LHCN-M2 (cell line): ENCODE measurements at regions not wholly inside any gene's neighbourhood (a gene's known extent, or its start where the extent isn't known, plus 50 kb on each side); places are given as distances from the start of the nearest gene placed in this dataset.
"Not testable (repeated sequence)": the region's sequence is repeated elsewhere in the genome, so short reads cannot be mapped to it uniquely, and the experiment has no call there.

Experiments
- DNase-seq: peaks from one replicate; pipeline ENCODE4 v3.0.0-alpha.2; 2012; ENCODE audit warnings: low read depth

DNA sequence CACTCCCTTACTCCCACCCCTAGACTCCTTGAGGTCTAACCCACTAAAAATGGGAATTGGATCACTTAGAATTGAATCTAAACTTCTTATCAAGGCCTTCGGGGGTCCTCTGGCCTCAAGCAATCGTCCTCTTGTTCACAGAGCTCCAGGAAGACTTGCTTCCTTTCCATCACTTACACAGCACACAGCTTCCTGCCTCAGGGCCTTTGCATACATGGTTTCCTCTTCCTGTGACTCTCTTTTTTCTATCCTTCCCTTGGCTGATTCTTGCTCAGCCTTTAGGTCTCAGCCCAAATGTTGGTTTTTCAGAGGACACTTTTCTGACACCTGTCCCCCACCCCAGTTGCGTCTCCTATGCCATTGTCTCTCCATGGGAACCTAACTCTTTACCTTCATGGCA, 50.0 kb upstream of the ALDH1B1 start:
- no peak for DNase-seq

DNA sequence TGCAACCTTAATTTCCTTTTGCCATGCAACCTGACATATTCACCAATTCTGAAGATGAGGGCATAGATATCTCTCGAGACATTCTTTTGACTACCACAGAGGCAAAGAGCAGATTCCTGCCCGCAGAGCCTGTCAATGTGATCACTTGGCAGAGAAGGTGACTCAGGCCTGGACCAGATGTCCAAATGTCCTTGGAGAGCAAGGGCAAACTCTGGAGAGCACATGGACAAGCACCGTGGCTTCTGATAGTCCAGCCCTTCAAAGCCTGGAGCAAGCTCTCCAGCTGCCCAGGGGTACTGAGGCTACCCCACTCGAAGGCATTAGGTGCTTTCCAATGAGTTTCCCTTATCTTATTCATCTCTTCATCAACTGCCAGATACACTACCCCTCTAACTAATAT, 50.4 kb upstream of the ALDH1B1 start:
- peak; percentile 12 for DNase-seq

DNA sequence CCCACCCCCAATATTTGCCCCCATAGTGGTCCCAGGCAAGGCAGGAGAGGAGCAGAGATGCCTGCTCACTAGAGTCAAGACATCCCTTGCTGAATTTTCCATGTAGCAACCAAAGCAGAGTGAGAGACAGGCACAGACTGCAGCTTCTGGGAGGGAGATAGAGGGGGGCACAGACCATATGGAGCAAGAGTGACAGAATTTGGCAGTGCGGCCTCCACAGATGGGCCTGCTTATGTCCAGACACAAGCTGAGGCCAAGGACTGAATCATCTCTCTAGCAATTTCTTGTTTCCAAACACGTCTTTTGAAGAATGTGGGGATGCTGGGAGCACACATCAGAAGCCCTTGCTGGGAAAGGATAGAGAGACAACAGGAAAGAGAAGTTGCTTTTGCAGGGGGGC, 53.0 kb upstream of the ALDH1B1 start:
- peak; percentile 26 for DNase-seq

DNA sequence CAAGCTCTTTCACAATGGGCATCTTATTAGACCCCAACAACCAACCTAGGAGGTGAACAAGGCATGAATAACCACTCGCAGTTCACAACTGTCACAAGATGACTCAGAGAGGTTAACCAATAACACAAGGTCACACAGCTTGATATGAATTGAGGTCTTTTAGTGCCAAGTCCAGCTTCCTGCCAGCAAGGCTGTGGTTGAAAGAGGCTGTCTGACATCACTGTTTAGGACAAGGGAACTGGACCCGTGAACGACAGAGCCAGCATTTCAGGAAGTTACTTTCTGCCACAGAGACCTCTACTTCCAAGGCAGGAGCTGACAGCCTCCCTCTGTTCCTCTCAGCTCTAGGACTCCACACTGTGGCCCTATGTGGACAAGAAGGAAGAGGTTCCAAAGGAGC, 53.4 kb upstream of the ALDH1B1 start:
- DNase-seq: peak; percentile 83

DNA sequence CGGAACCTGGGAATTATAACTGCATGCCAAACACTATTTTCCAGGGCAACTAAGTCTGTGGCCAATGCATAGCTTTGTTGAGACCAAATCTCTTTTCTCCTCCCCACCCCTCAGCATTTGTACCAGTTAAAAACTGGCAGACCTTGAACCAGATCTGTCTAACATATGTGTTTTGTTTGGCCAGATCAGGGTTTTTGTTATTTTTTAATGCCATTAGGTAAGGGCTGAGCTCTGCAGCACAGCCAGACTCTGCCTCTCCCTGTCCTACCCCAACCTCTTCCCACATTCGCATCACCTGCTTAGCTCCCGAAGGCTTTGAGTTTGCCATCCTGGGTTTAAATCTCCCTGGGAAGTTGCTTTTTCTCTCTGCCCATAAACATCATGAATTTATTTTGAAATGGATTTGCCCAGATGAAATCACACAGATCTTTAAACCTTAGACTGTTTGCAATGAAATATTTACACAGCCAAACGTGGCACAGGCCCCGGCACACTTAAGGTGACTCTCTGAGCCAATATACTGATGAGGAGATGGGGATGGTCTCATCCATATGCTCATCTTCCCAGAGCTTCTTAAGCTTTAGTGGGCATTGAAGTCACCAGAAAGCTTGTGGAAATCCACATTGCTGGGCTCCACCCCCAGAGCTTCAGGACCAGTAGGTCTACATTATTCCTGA, 54.0 kb upstream of the ALDH1B1 start:
- no peak for DNase-seq

DNA sequence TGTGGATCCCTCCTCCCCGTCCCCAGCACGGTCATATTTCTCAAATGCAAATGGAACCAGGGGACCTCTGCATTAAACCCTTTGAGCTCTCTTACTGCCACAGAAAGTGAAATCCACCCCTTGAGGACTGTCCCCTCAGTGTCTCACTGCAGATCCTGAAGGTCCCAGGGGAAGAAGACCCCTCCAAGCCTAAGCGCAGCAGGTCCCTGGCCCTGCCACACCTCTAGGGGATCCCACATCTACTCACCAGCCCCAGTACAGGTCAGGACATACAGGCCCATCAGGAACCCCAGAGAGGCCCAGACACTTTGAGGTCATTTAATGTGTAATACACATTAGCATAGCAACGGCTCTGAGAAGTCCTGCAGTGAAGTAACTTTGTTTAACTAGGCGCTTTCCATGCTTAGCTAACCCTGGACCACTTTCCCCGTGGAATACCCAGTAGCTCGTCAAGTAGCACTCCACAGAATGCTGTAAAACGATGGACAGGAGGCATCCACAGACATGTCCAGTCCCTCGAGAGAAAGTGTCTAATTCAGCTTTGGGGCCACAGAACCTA, 54.7 kb upstream of the ALDH1B1 start:
- DNase-seq: no peak

DNA sequence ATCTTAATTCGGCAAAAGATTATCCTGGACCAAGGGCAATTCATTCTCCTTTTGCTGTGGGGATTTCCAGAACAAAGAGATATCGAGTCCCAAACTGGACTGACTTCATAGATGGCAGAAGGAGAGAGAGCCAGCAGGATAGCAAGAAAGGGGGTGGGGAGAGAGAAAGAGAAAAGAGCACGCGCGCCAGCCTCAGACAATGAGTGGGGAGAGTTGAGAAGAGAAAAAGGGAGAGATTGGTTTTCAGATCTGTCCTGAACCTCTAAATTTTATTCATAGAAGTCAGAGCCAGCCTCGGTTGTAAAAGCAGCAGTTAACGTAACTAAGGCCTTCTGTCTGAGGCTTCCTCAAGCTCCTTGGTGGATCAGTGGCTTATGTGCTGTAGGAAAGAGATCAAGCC, 55.3 kb upstream of the ALDH1B1 start:
- no peak for DNase-seq

DNA sequence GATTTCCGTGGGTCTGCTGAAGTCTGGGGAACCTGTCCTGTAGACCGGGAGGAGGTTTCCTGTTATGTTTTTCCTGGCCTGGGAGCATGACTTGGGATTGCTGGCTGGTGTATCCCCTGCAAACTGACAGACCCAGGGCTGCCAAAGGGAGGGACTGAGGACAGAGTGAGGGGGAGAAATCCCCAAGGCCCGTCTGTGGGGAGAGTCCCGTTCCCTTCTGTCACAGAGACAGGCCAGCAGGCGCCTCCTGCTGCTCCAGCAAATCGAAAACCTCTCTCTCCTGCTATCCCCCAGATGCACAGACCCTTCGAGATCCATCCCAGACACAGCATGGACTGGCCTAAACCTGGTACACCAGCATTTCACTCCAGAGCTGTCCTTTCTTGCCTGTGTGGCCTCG, 56.2 kb upstream of the ALDH1B1 start:
- no peak for DNase-seq

DNA sequence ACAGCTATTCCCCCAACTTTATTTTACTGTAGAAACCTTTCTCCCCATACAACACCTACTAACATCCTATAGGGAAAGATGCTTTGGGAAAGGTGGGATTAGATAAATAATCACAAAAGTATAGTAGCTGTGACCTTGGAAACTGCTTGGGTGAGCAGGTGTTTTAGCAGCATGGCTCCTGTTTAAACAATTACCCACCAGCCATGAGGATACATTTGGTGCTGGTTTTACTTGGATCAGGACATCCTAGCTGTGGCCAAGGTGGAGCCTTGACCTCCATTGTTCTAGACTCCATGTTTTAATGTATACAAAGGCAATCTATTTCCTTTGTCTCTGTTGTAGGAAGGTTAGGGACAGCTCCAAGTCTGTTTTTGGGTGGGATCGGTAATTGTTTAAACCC, 56.8 kb upstream of the ALDH1B1 start:
- DNase-seq: no peak

DNA sequence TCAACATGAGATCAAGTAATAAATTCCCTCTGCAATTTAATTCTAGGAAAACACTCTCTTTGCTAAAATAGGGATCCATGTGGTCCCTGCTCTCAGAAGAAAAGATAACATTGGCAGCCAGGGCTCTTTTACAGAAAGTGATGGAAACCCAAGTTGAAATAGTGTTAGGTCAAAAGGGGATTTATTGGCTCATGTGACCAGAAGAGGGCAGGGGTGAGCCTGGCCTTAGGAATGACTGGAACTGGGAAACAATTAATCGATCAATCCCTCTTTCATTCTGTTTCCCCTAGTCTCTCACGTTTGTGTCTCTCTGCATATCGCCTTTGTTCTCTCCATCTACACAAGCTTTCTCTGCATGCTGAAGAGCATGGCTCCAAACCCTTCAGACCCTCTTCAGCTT, 58.3 kb upstream of the ALDH1B1 start:
- DNase-seq: no peak

DNA sequence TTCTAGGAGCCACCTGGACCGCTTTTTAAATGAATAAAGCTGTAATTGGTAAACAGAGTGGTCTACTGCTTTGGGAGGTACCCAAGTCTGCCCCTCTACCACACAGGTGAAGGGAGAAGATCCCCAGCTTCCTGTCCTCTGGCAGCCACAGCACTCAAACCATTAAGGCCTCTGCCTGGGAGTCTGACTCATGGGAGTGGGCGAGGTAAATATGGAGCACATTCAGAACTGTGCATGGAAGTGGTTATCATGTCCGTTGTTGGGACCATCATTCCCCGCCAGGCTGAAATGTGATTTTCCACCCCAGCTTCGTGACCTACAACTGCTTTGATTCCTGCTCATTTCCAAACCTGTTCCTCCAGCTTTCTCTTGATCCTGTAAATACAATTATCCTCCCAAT, 59.5 kb upstream of the ALDH1B1 start:
- no peak for DNase-seq

DNA sequence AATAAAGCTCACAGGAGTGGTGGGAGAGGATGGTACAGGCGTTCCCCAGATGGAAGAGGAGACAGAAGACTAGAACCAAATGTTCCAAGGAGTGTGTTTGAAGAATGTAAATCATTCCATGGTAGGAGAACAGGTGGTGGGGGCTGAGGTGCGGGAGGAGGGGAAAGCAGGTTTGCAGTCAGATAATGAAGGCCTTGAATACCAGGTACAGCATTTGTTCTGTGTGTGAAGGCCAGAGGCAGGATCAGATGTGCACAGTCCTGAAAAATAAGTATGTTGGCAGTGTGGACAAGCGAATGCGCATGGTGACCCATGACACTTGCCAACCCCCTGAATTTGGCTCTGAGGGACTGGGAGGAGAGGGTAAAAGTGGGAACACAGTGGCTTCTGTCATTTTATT, 59.9 kb upstream of the ALDH1B1 start:
- DNase-seq: no peak

DNA sequence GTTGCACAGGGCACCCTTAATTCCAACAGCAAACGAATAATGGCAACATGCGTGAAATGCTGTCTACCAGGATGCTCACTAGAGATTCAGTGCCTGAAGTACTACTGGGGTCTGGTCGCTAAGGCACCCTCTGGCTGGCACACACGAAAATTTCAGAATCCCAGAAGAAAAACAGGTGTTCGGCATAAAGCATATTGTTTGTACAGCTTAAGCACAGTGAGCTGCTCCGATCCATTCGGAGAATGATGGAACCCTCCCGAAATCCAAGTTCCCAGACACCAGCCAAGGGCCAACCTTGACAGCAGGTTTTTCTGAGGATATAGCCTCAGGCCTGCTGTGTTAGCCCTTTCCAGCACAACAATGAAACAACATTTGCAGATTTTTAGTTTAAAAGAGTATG, 61.4 kb upstream of the ALDH1B1 start:
- DNase-seq: no peak

DNA sequence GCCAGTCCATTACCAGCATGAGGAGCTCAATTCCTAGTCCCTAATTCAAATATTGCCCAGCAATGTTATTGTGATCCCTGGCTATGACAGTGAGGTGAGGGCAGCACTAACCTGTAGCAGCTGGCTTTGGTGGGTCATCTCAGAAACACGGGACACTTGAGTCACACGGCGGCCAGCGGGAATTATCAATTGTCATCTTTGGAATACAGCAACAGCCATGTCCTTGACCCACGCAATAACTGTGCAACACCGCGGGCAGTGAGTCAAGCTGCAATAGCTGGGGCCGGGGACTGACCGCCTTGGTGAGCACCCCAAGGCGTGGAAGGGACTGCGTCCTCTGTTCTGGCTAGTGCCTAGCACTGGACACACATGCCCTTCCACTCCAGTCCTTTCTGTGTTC, 62.5 kb upstream of the ALDH1B1 start:
- no peak for DNase-seq

DNA sequence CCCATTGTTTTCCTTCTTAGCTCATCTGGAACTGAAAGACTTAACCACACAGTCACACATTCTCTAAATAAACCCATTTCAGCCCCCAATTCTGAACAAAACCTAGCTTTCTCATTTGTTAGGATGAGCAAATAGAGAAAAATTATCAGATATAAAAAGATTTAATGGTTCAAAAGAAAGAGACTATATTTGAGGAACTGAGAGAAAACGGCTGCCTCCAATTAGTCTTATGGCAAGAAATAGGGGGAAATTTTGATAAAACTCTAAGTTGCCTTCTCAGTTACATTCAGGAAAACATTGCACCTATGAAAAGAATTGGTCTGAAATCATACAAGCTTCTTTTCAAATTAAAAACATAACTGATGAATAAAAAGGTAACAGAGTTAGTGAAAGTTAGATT, 63.7 kb upstream of the ALDH1B1 start:
- no peak for DNase-seq

DNA sequence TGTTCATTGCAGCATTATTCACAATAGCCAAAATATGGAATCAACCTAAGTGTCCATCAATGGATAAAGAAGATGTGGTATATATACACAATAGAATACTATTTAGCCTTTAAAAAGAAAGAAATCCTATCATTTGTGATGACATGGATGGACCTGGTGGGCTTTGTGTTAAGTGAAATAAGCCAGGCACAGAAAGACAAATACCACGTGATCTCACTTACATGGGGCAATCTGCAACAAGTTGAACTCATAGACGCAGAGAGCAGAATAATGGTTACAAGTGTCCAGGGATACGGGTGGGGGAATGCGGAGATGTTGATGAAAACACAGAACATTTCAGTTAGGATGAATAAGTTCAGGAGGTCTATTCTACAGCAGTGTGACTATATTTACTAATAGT, 66.4 kb upstream of the ALDH1B1 start:
- DNase-seq: no peak

DNA sequence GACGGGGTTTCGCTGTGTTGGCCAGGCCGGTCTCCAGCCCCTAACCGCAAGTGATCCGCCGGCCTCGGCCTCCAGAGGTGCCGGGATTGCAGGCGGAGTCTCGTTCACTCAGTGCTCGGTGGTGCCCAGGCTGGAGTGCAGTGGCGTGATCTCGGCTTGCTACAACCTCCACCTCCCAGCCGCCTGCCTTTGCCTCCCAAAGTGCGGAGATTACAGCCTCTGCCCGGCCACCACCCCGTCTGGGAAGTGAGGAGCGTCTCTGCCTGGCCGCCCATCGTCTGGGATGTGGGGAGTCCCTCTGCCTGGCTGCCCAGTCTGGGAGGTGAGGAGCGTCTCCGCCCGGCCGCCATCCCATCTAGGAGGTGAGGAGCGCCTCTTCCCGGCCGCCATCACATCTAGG, 68.3 kb upstream of the ALDH1B1 start:
- DNase-seq: not testable (repeated sequence)

DNA sequence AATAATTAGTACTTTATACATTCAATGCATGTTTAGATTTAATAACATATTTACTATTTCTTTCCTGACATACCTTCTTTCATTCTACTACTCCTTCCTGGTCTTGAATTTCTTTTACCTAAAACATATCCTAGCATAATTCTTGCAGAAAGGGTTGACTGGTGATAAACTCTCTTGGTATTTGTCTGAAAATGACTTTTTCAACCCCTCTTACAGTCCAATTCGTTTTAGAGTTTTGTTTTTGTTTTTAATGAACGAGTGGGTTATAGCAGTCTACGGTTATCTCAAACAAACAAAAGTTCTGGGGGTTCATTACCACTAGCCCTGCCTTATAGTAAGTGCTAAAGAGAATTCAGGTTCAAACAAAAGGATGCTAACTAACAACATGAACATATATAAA, 69.6 kb upstream of the ALDH1B1 start:
- no peak for DNase-seq

DNA sequence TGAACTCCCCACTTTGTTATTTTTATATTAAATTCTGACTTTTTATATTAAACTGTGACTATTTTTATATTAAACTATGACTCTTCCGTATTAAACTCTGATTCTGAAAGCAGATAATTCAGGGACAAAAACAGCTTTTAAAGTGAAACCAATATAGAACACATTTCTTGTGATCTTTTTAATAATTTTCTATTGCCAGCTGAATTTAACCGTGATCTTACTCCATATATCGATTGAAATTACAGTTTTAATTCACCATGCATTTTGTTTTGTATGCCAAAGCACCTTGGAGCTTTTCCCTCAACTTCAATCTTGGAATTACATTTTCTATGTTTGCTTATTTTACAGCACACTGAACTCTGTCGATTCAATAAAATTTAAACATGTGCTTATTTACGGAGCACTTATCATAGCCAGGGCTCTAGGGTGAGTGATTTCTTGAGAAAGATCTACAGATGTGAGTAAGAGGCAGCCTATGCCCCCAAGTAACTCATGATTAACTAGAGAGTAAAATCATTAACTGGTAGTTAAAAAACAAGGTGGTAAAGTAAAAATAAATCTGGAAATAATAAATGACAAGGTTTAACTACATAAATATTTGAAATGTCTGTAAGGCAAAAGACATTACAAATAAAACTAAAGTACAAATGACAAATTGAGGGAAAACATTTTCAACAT, 72.9 kb upstream of the ALDH1B1 start:
- no peak for DNase-seq

DNA sequence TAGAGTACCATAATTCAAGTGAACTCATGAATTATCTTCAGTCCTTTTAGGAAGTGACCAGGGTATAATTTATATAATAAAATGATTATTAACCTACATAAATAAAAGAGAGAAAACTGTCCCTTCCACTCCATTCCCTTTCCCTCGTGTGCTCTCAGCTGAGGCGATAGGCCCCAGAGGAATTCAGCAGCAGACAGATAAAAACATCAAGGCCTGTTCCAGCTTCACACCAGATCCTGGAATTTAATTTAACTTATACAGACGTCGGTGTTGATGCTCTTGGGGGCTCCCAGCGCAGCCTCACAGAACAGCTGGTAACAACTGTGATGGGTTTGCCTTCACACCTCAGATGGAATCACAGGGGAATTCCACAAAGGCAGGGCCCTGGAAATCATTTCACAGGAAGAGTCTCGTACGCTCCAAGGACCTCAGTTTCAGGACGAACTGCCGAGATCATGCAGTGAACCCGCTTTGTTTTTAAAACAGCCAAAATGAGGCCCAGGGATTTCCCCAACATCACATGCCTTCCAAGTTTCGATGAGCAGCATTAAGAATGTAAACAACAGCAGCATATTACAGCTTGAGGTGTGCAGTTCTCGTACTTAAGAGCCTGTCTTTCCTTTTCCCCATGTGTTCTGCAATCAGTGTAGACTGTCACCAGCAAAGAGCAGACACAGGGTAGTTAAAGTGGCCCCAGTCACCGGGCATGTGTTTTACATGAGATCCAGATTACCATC, 73.6 kb upstream of the ALDH1B1 start:
- DNase-seq: no peak

DNA sequence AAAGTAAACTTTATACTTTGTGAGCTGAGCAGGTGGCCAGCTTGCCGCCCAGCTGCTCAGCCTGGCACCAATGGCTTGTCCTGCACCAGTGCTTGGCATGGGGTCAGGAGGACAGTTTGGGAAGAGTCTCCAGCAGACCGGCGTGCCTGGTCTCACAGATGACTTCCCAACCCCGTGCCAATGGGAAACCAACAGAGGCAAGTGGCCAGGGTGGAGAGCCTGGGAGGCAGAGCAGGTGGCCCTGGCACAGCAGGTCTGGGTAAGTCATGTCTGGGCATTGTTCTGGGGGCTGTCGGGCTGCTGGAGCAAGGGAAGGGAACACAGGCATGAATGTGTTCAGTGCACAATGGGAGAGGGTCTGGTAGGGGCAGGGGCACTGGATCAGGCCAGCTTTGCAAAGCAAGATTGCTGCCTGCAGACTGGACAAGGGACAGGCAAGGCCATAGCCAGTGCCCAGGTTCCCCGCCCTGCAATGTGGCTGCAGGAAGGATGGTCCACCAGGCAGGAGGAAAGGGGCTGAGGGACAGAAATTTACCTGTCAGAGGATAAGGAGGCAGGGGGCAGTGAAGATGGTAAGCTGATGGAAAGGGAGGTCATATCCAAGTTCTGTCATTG, 76.2 kb upstream of the ALDH1B1 start:
- no peak for DNase-seq

DNA sequence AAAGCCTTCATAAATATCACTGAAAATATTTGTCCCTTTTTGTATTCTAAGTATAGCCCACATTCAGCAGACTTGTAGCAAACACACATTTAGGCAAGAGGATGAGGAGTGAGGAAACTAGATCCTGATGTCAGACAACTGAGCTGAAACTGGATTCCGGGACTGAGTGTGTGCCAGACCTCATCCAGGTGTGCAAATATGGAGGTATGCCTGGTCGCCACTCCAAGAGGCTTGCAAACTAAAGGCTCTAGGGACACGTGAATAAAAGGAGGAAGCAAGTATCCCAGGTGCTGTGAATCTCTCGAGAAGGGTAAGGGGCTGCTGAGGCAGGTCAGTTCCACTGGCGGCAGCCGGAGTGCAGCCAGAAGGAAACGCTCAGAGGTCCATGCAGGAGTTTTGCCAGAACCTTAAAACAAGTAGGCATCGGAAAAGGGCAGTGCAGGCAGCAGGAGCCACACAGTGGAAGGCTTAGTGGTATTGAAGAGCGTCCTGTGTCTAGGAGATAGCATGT, 77.4 kb upstream of the ALDH1B1 start:
- DNase-seq: no peak
